Astrocyte (in vitro differentiated cells and primary cell): ENCODE measurements at regions not wholly inside any gene's neighbourhood (a gene's known extent, or its start where the extent isn't known, plus 50 kb on each side); places are given as distances from the start of the nearest gene placed in this dataset.

ENCODE experiments used
- DNase-seq: peaks from one replicate; pipeline ENCODE4 v3.0.0-alpha.2; 2010; ENCODE audit warnings: low read depth
- FAIRE-seq: peaks from 2 replicates; lab custom pipeline; 2011; peaks lifted over from hg19 to GRCh38; lab: Jason Lieb, UNC
- H2AFZ ChIP-seq: 2 replicates; pipeline ENCODE4 v1.6.0; 2012; ENCODE audit warnings: low read depth, low read length, inconsistent platforms
- H3K27ac ChIP-seq: 2 replicates; pipeline ENCODE4 v1.5.1; 2011; ENCODE audit warnings: low read depth, low read length, inconsistent platforms
- H3K27me3 ChIP-seq: 2 replicates; pipeline ENCODE4 v1.6.0; 2011; ENCODE audit warnings: low read length, inconsistent platforms; ENCODE audit not compliant: insufficient read depth
- H3K36me3 ChIP-seq: 2 replicates; pipeline ENCODE4 v1.5.1; 2011; ENCODE audit warnings: low read length, inconsistent platforms; ENCODE audit not compliant: insufficient read depth
- H3K4me1 ChIP-seq: 2 replicates; pipeline ENCODE4 v1.5.1; 2011; ENCODE audit warnings: low read length, inconsistent platforms; ENCODE audit not compliant: insufficient read depth
- H3K4me2 ChIP-seq: 2 replicates; pipeline ENCODE4 v1.6.0; 2012; ENCODE audit warnings: low read length, inconsistent platforms
- H3K4me3 ChIP-seq: 2 replicates; pipeline ENCODE4 v1.5.1; 2011; ENCODE audit warnings: low read depth, mild to moderate bottlenecking, low read length, inconsistent platforms; ENCODE audit not compliant: insufficient read depth
- H3K79me2 ChIP-seq: 2 replicates; pipeline ENCODE4 v1.6.0; 2012; ENCODE audit warnings: mild to moderate bottlenecking, low read length, inconsistent platforms; ENCODE audit not compliant: insufficient read depth
- H3K9ac ChIP-seq: 2 replicates; pipeline ENCODE4 v1.6.0; 2012; ENCODE audit warnings: mild to moderate bottlenecking, low read length, inconsistent platforms
- H3K9me3 ChIP-seq: 2 replicates; pipeline ENCODE4 v1.5.1; 2012; ENCODE audit warnings: low read depth, mild to moderate bottlenecking, low read length, inconsistent platforms; ENCODE audit not compliant: insufficient read depth
- H4K20me1 ChIP-seq: 2 replicates; pipeline ENCODE4 v1.6.0; 2012; ENCODE audit warnings: low read length, inconsistent platforms; ENCODE audit not compliant: insufficient read depth
- H3K27ac Mint-ChIP-seq: one replicate; pipeline ENCODE4 v1.8.0; 2021; ENCODE audit warnings: mild to moderate bottlenecking, mixed read lengths; ENCODE audit not compliant: unreplicated experiment
- H3K27me3 Mint-ChIP-seq: one replicate; pipeline ENCODE4 v1.8.0; 2021; ENCODE audit warnings: low read depth, mixed read lengths; ENCODE audit not compliant: unreplicated experiment
- H3K36me3 Mint-ChIP-seq: one replicate; pipeline ENCODE4 v1.8.0; 2021; ENCODE audit warnings: low read depth, mixed read lengths; ENCODE audit not compliant: unreplicated experiment
- H3K4me1 Mint-ChIP-seq: one replicate; pipeline ENCODE4 v1.8.0; 2021; ENCODE audit warnings: low read depth, mixed read lengths; ENCODE audit not compliant: unreplicated experiment
- H3K4me3 Mint-ChIP-seq: one replicate; pipeline ENCODE4 v1.8.0; 2021; ENCODE audit warnings: mild to moderate bottlenecking, moderate library complexity, mixed read lengths; ENCODE audit not compliant: unreplicated experiment
- H3K9me3 Mint-ChIP-seq: one replicate; pipeline ENCODE4 v1.8.0; 2021; ENCODE audit warnings: mild to moderate bottlenecking, mixed read lengths; ENCODE audit not compliant: unreplicated experiment
- CTCF ChIP-seq: IDR thresholded peaks from 2 replicates; pipeline ENCODE4 v1.5.1; 2011; ENCODE audit warnings: low read depth, mild to moderate bottlenecking, inconsistent platforms, low read length, moderate library complexity; ENCODE audit not compliant: insufficient read depth
- EZH2 ChIP-seq: IDR thresholded peaks from 2 replicates; pipeline ENCODE4 v1.6.1; 2012; ENCODE audit warnings: mild to moderate bottlenecking, low read length, inconsistent platforms; ENCODE audit not compliant: insufficient read depth

GRCh38 chr20:52290569-52290968 is 99.0 kb upstream of the ZFP64 start:
- Histone ChIP-seq H4K20me1 (no peaks in the 10 kb centered on the region), H3K27ac (no peak overlapping the region), H3K27me3 (no peaks in the 10 kb centered on the region), H3K4me2 (peak overlapping the region; percentile 41), H3K4me1 (no peaks in the 10 kb centered on the region), H3K9me3 (no peaks in the 10 kb centered on the region), H3K36me3 (no peaks in the 10 kb centered on the region), H3K9ac (no peak overlapping the region), H2AFZ (no peak overlapping the region), H3K4me3 (no peak overlapping the region), H3K79me2 (no peaks in the 10 kb centered on the region)
- no peak for DNase-seq
- no peak for TF ChIP-seq EZH2
- TF ChIP-seq CTCF = no peak
- Mint-ChIP-seq H3K36me3 (no peaks in the 10 kb centered on the region), H3K9me3 (no peaks in the 10 kb centered on the region), H3K27ac (no peak overlapping the region), H3K4me3 (no peak overlapping the region), H3K4me1 (no peaks in the 10 kb centered on the region), H3K27me3 (no peaks in the 10 kb centered on the region)
- FAIRE-seq = no peak

GRCh38 chr20:52289956-52290565 is 98.5 kb upstream of the ZFP64 start:
- Mint-ChIP-seq H3K27me3 (peaks cover 2% of the 10 kb centered on the region), H3K27ac (no peak overlapping the region), H3K9me3 (no peaks in the 10 kb centered on the region), H3K36me3 (no peaks in the 10 kb centered on the region), H3K4me1 (no peaks in the 10 kb centered on the region), H3K4me3 (no peak overlapping the region)
- Histone ChIP-seq H3K27ac (no peak overlapping the region), H3K9ac (no peak overlapping the region), H2AFZ (no peak overlapping the region), H3K4me3 (no peak overlapping the region), H3K4me2 (no peak overlapping the region), H3K36me3 (no peaks in the 10 kb centered on the region), H3K9me3 (no peaks in the 10 kb centered on the region), H3K79me2 (no peaks in the 10 kb centered on the region), H4K20me1 (no peaks in the 10 kb centered on the region), H3K4me1 (no peaks in the 10 kb centered on the region), H3K27me3 (no peaks in the 10 kb centered on the region)
- no peak for DNase-seq
- no peak for TF ChIP-seq CTCF
- no peak for TF ChIP-seq EZH2
- no peak for FAIRE-seq

- no peak overlapping the region for H3K4me2 ChIP-seq
- no peaks in the 10 kb centered on the region for H3K27me3 ChIP-seq
- H3K4me3 ChIP-seq = no peak overlapping the region
- H3K79me2 ChIP-seq = no peaks in the 10 kb centered on the region
- no peaks in the 10 kb centered on the region for H3K9me3 ChIP-seq
- H3K36me3 Mint-ChIP-seq = no peaks in the 10 kb centered on the region
- H4K20me1 ChIP-seq = no peaks in the 10 kb centered on the region
- H3K4me1 Mint-ChIP-seq = no peaks in the 10 kb centered on the region
- no peak overlapping the region for H3K27ac ChIP-seq
- FAIRE-seq = no peak
- no peak for DNase-seq
- H3K9me3 Mint-ChIP-seq = no peaks in the 10 kb centered on the region
- no peak overlapping the region for H3K9ac ChIP-seq
- H3K36me3 ChIP-seq = no peaks in the 10 kb centered on the region
- H3K4me3 Mint-ChIP-seq = no peak overlapping the region
- H3K4me1 ChIP-seq = no peaks in the 10 kb centered on the region
- H3K27me3 Mint-ChIP-seq = peaks cover 16% of the 10 kb centered on the region
- no peak overlapping the region for H3K27ac Mint-ChIP-seq
- no peak overlapping the region for H2AFZ ChIP-seq
- TF ChIP-seq CTCF = no peak
- no peak for TF ChIP-seq EZH2
Measured at GRCh38 chr20:52280407-52280806, 88.8 kb upstream of the ZFP64 start.
